Right atrium auricular region (tissue), 2 donors: ENCODE measurements at regions not wholly inside any gene's neighbourhood (a gene's known extent, or its start where the extent isn't known, plus 50 kb on each side); places are given as distances from the start of the nearest gene placed in this dataset.
"Not testable (repeated sequence)": the region's sequence is repeated elsewhere in the genome, so short reads cannot be mapped to it uniquely, and the experiment has no call there.

Experiments
- DNase-seq: peaks from one replicate; pipeline ENCODE4 v3.0.0-alpha.2; 2019; ENCODE audit warnings: low spot score
- H3K27ac ChIP-seq, 2 donors: fragments of 200-600 bp; sonication (generic); 1 replicate in 1 of 2; 2 replicates in 1 of 2; pipeline ENCODE4 v1.5.1; 2016 to 2019
- H3K27me3 ChIP-seq, 2 donors: fragments of 200-600 bp; sonication (generic); one replicate each; pipeline versions ENCODE4 v1.5.1 to v1.6.0; 2017 to 2019
- H3K36me3 ChIP-seq: fragments of 200-600 bp; sonication (generic); one replicate; pipeline ENCODE4 v1.5.1; 2016
- H3K4me1 ChIP-seq, 2 donors: fragments of 200-600 bp; sonication (generic); one replicate each; pipeline versions ENCODE4 v1.5.1 to v1.6.0; 2017 to 2019
- H3K4me3 ChIP-seq, 2 donors: fragments of 200-600 bp; sonication (generic); 1 replicate in 1 of 2; 2 replicates in 1 of 2; pipeline ENCODE4 v1.5.1; 2017 to 2019; ENCODE audit warnings: mild to moderate bottlenecking in 1 of 2, moderate library complexity in 1 of 2
- H3K9me3 ChIP-seq, 2 donors: fragments of 200-600 bp; sonication (generic); one replicate each; pipeline ENCODE4 v1.5.1; 2019
- TF ChIP-seq, protein P1 (sequence below), 2 donors: fragments of 200-600 bp; sonication (generic); IDR thresholded peaks; one replicate each; pipeline ENCODE4 v1.5.1; 2019; ENCODE audit warnings: antibody characterized with exemption in 2 of 2

DNA sequence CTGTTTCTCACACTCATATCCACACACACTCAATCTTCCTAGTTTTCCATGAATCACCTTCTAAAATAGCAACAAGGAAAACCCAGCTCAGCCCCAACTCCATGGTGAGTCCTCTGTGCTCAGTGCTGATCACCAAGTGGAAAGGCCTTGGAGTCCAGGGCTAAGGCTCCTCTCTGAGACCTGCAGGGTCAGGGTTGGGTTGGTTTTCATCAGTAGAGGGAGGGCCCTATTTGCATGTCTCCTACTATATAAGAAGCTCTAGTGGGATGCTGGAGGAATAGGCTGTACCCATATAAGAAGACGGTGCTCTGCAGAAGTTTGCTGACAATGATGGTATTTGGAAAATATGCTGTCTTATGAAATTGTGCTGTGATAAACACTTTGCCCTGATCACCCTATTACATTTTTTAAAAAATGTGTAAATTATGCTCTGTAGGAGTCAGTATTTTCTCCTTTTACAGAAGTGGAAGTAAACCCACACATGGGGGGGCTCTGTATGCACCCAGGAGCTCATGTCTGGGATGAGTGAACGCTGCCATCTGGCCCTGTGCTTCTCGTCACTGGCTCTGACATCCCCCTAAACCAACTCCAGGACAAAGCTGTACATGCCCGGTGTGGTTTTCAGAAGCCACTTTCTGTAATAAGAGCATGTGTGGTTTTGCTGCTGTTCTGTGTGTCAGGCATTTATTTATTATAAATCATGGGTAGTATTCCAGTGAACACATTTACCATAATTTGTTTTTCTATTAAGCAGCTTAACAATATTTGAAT is 536.3 kb downstream of the TMEM121 start:
- Histone ChIP-seq H3K27me3 (no peaks in the 10 kb centered on the region), H3K36me3 (no peaks in the 10 kb centered on the region), H3K4me1 (no peaks in the 10 kb centered on the region), H3K27ac (no peak overlapping the region), H3K9me3 (no peaks in the 10 kb centered on the region), H3K4me3 (no peak overlapping the region)
- no peak for DNase-seq
- TF ChIP-seq, protein P1, sequence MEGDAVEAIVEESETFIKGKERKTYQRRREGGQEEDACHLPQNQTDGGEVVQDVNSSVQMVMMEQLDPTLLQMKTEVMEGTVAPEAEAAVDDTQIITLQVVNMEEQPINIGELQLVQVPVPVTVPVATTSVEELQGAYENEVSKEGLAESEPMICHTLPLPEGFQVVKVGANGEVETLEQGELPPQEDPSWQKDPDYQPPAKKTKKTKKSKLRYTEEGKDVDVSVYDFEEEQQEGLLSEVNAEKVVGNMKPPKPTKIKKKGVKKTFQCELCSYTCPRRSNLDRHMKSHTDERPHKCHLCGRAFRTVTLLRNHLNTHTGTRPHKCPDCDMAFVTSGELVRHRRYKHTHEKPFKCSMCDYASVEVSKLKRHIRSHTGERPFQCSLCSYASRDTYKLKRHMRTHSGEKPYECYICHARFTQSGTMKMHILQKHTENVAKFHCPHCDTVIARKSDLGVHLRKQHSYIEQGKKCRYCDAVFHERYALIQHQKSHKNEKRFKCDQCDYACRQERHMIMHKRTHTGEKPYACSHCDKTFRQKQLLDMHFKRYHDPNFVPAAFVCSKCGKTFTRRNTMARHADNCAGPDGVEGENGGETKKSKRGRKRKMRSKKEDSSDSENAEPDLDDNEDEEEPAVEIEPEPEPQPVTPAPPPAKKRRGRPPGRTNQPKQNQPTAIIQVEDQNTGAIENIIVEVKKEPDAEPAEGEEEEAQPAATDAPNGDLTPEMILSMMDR (IDR thresholded peaks at IDR 0.05), result no peak

- no peaks in the 10 kb centered on the region for H3K36me3 ChIP-seq
- no peaks in the 10 kb centered on the region for H3K27me3 ChIP-seq
- TF ChIP-seq, protein P1 (IDR thresholded peaks at IDR 0.05), result no peak
- DNase-seq, result no peak
- H3K9me3 ChIP-seq, result no peaks in the 10 kb centered on the region
- H3K4me3 ChIP-seq, result no peak overlapping the region
- no peak overlapping the region for H3K27ac ChIP-seq
- H3K4me1 ChIP-seq, result no peaks in the 10 kb centered on the region
Measured at GRCh38 chr14:106067935-106068334, 541.6 kb downstream of the TMEM121 start.

GRCh38 chr14:106069804-106070625 is 543.6 kb downstream of the TMEM121 start:
- Histone ChIP-seq H3K4me1 (no peaks in the 10 kb centered on the region), H3K27ac (no peak overlapping the region), H3K4me3 (no peak overlapping the region), H3K9me3 (no peaks in the 10 kb centered on the region), H3K27me3 (no peaks in the 10 kb centered on the region), H3K36me3 (no peaks in the 10 kb centered on the region)
- DNase-seq, result no peak
- TF ChIP-seq, protein P1 (IDR thresholded peaks at IDR 0.05), result no peak

DNA sequence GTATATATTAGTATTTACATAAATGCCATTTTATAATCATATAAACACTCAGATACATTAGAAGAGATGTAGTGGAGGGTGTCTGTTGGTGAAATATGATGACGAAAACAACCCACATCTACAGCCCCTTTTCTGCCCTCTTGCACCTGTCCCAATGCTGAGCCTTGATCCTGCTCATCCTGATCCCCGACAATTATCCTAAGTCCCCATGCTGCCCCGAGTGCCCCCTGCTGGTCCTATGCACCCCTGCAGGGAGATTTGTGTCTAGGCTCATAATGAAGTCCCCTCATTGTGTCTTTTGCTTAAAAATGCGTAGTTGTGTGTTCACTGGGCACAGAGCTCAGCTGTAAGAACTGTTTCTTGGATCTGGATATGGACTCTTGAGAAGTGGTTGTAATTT is 554.5 kb downstream of the TMEM121 start:
- Histone ChIP-seq H3K4me1 (no peaks in the 10 kb centered on the region), H3K27ac (no peak overlapping the region), H3K27me3 (no peaks in the 10 kb centered on the region), H3K4me3 (no peak overlapping the region), H3K9me3 (no peaks in the 10 kb centered on the region), H3K36me3 (no peaks in the 10 kb centered on the region)
- TF ChIP-seq, protein P1 (IDR thresholded peaks at IDR 0.05), result no peak
- DNase-seq, result no peak

- H3K4me1 ChIP-seq, H3K36me3 ChIP-seq, DNase-seq, H3K4me3 ChIP-seq, H3K27me3 ChIP-seq, H3K9me3 ChIP-seq, H3K27ac ChIP-seq: not testable (repeated sequence)
Measured at GRCh38 chr14:106081721-106082120, 555.3 kb downstream of the TMEM121 start.

- no peak for DNase-seq
- Histone ChIP-seq H3K27me3 (no peaks in the 10 kb centered on the region), H3K4me3 (no peak overlapping the region), H3K4me1 (no peaks in the 10 kb centered on the region), H3K9me3 (no peaks in the 10 kb centered on the region), H3K27ac (no peak overlapping the region), H3K36me3 (no peaks in the 10 kb centered on the region)
- TF ChIP-seq, protein P1 (IDR thresholded peaks at IDR 0.05), result no peak
Measured at GRCh38 chr14:106083082-106083481, 556.7 kb downstream of the TMEM121 start.
